NCI-H2107 (cell line): ENCODE measurements at regions not wholly inside any gene's neighbourhood (a gene's known extent, or its start where the extent isn't known, plus 50 kb on each side); places are given as distances from the start of the nearest gene placed in this dataset.
"Not testable (repeated sequence)": the region's sequence is repeated elsewhere in the genome, so short reads cannot be mapped to it uniquely, and the experiment has no call there.

Experiments
- DNase-seq: peaks from one replicate; lab custom pipeline; 2025; lab: John Stamatoyannopoulos, UW

DNA sequence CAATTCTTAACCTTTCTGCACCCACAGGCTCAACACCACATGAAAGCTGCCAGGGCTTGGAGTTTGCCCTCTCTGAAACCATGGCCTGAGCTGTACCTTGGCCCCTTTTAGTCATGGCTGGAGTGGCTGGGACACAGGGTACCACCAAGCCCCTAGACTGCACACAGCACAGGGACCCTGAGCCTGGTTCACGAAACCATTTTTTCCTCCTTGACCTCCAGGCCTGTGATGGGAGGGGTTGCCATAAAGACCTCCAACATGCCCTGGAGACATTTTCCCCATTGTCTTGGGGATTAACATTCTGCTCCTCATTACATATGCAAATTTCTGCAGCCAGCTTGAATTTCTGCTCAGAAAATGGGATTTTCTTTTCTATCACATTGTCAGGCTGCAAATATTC lies 113.4 kb downstream of the XPNPEP1 start:
- not testable (repeated sequence) for DNase-seq

DNA sequence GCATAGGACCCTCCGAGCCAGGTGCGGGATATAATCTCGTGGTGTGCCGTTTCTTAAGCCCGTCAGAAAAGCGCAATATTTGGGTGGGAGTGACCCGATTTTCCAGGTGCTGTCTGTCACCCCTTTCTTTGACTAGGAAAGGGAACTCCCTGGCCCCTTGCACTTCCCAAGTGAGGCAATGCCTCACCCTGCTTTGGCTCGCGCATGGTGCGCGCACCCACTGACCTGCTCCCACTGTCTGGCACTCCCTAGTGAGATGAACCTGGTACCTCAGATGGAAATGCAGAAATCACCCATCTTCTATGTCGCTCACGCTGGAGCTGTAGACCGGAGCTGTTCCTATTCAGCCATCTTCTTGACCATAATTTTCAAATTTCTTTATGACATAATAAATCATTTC lies 122.1 kb downstream of the XPNPEP1 start:
- DNase-seq: not testable (repeated sequence)

DNA sequence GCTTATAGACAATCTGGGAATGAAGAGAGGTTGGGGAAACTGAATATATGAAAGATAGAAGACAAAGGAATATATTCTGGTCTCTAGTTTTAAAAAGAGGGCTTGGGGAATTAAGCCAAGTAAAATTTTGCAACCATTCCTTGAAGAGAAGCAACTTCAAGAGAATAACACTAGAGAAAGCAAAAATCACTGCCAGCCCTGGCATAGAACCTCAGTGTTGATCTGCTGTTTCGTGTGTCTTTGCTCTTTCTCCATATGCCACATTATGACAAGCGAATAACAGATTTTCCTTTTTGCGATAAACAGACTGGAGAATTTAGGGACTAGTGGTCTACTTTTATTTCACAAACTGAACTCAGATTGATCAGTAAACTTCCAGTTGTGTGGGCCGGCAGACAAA lies 132.7 kb downstream of the XPNPEP1 start:
- DNase-seq: no peak

DNA sequence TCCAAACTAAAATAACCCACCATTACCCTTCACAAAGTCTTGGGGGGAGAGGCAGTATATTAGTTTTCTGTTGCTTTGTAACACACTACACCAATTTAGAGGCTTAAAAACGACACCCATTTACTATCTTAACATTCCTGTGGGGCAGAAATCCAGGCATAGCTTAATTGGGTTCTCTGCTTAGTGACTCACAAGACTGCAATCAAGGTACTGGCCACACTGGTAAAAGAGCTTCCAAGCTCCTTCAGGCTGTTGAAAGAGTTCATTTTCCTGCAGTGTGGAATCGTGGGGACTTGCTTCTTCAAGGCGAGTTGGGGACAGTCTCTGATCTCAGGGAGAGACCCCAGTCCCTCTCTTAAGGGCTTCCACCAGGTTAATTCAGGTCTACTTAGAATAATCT lies 139.1 kb downstream of the XPNPEP1 start:
- DNase-seq: no peak

DNA sequence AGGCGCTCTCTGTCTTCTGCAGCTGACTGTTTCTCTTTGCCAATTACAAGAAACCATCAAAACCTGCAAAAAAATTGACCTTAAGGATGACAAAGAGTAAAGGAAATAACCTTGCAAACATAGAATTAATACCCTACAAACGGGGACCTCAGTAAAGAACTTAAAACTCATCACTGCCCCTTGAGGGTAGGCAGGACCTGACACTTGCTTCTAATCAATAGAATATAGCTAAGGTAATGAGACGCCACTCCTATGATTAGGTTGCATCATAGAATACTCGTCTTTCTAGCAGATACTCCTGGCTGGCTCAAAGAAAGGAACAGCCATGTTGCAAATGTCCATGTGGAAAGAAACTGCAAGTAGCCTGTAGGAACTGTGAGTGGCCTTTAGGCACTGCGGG lies 140.0 kb downstream of the XPNPEP1 start:
- DNase-seq: no peak

DNA sequence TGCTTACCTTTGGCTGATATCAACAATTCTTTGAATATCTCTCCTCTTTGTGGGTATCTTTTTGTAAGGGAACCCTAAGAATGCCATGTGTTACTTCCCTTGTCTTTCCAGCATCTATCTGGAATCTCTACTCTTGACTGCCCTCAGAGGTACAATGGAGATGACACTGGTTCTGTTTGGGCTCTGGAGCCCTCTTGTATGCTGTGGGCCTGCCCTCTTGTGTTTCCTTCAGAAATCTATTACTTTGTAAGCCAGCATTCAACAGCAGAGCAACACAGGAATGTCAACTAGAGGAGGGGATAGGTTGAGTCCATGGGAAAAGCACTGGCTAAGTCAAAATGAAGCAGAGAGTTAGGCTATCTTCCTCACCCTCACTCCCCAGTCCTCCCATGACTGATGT lies 142.3 kb downstream of the XPNPEP1 start:
- no peak for DNase-seq

DNA sequence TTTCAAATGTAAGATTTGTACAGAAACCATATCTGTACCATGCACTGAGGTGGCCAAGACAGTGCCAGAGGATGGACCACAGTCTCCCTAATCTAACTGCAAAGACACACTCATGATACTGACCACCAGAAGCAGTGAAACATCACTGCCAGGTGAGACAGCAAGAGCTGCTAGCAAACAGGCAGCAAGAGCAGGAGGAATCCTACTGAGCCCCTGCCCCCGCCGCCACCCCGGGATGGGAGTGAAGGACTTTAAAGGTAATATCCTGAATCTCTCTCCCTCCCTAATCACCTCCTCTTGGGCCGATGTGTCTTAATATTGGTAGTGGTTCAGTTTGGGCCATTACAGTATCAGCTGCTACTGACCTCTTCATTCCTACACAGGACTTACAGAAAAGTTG lies 144.3 kb downstream of the XPNPEP1 start:
- no peak for DNase-seq

DNA sequence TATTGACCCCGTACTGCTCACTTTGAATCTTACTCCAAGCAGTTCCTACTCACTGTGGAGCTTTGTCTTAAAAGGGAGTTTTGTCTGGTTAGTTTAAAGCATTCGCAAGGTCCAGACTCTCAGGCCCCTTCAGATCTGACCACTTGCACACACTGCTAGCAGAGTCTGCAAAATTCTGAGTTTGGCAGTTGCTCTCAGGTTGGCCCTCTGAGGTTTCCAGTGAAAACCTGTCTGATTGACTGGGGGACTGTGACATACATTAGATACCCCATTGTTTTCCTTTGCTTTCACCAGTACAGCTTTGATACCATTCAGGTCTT lies 149.2 kb downstream of the XPNPEP1 start:
- DNase-seq: no peak

DNA sequence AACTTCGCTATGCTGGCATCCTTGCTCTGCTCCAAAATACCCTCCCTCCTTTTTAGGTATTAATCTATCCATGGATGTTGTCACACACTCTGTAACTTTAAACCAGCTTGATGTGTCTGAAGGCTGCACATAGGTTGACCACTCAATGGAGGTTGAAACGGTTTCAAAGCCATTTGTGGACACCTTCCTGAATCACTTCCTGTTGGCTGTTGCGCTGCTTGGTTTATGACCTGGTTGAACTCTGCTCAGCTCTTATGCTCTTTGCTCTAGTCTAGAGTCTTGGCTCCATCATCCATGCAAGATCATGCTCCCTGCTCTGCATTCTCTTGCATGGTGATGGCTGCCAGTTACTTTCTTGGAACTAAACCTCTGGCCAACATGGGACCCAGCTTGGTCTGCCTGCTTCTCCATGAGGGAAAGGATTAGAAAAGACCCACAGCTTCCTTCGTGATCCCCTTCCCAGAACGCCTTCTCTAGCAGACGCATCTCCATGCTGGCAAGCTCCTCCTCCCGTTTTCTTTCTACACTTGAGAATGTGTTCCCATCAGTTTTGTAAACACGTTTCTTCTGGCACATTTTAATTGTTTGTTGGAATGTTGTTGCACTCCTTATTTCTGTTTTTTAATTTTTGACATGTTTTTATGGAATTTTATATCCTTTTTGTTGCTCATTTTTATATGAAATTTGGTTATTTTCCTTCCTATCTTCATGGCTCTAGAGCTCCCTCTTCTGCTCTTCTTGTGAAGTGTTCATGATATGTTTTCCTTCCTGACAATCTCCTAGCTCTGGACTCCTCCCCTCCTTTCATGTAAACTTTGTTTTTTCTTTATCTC lies 149.8 kb downstream of the XPNPEP1 start:
- no peak for DNase-seq

DNA sequence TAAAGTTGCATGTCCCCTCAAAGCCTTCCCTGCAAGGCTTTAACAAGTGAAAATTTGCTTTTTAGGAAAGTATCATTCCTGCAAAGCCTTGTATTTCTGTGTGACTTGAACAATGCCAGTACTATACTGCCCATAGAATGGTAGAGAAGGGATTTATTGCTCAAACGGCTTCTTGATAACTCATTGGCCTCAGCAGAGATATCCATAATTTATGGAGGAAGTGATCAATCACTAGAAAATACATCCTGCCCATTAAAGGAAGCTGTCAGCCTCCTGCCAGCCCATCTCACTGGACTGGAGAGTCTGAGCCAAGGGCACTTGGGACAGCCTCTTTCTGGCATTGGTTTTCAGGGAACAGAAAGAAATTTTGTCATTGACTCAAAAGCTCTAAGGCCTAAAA lies 152.6 kb downstream of the XPNPEP1 start:
- DNase-seq: no peak

DNA sequence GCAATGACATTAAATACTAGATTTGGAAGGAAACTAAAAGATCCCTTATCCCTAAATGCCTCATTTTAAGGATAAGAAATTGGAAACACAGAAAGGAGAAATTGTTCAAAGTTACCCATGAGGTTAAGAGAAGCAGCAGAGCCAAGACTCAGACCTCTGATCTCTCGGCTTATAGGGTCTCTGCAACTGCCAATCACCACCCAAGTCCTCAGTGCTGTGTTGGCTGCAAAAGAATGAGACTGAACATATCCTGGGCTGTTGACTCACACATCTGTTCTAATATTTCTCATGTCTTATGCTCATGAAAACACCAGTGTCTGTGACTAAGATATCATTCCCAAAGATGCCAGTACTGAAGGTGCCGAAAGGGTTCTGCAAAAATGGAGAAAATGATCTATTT lies 153.3 kb downstream of the XPNPEP1 start:
- no peak for DNase-seq

DNA sequence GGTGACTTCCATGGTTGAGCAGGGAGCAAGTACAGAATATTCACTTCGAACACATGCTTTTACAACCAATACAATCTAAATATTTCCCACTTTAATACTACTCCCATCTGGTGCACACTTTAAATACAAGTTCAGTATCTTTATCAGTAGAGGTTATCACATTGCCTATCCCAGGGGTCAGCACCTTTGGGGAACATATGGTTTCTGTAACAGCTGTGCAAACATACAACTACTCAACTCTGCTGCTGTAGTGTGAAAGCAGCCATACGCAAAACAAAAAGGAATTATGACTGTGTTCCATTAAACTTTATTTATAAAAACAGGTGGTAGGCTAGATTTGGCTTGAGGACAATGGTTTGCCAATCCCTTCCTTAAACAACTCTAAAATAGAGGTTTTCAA lies 157.5 kb downstream of the XPNPEP1 start:
- no peak for DNase-seq

DNA sequence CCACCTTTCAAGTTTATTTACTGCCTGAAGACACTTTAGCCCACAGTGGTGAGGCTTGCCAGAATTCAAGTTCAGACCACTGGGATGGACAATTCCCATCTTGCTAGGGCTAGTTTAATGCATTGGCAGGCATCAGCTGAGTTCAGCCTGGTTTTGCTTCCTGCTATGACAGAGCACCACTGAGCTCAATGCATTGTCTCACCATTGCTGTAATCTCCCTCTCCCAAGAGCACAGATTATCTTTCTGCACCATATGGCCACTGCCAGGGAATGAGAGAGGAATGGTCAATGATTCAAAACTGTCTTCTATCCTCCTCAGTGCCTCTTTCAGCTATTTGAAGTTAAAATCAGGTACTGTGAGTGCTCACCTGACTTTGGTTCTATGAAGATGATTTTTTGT lies 160.8 kb downstream of the XPNPEP1 start:
- no peak for DNase-seq

DNA sequence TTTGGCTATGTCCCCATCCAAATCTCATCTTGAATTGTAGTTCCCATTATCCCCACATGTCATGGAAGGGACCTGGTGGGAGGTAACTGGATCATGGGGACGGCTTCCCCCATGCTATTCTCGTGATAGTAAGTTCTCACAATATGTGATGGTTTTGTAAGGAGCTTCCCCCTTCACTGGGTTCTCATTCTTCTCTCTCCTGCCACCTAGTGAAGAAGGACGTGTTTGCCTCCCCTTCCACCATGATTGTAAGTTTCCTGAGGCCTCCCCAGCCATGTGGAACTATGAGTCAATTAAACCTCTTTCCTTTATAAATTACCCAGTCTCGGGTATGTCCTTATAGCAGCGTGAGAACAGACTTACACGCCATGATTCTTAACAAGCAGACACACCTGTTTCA lies 165.6 kb downstream of the XPNPEP1 start:
- DNase-seq: not testable (repeated sequence)

DNA sequence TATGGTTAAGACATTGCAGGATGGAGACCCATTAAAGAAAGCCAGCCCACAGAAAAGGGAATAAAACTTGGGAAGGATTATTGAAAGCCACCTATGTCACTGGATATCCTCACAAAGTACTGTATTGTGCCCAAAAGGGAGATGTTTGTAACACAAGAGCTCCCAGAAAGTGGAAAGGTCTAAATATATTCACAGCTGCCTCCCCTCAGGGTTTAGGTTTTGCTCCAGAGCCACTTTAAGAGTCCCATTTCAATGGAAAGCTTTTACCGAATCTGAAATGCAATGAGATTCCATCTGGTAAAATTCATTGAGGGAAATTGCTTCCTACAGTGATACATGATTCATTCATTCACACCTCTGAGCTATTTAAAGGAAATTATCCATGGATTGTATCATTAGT lies 176.4 kb downstream of the XPNPEP1 start:
- DNase-seq: no peak

DNA sequence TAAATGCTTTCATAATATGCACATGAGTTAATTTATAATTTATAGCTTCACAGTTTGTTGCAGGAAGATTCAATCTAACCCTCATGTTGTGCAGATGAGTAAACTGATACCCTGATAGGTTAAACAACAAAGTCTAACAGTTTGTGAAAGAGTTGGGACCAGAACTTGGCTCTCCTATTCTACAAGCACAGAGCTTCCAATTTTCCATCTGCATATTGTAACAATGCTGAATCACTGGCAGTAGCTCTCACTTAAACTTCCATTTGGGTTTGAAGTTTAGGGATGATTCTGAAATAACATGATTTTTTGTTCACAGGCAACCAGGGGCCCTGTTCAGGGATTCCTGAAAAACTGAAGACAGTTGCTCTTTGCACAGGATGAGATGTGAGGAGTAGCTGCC lies 179.3 kb downstream of the XPNPEP1 start:
- no peak for DNase-seq

DNA sequence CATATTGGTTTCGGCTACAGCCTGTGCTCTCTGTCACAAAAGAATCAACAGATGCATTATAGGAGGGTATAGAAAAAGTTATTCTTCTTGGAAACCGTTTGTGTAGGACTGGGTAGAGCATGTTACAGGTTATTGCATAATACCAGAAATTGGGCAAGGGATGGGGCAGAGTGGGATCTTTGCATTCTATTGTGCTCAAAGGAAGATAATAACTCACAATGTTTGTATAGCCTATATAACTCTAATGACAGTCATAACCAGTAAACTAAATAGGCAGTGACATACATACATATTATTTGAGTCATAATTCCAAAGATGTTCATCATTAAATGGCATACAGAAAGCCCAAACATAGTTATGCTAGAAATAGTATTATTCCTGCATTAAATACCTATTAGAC lies 179.7 kb downstream of the XPNPEP1 start:
- DNase-seq: no peak

DNA sequence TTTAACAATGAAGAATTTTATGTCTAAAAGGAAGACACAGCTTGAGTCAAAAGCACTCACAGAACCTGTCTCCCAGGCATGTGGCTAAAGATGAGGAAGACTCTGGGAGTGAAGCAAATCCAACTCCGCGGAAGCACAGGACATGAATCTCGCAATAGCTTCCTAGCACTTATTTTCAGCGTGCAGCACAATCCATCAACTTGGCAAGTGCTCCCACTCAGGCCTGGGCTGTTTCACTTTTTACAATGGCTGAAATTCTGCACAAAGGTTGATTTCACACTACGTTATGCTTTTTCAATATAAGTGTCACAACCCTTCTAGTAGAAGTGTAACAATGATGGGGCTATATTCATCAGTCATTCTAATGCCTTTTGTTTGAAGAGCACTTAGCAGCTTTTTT lies 180.2 kb downstream of the XPNPEP1 start:
- no peak for DNase-seq

DNA sequence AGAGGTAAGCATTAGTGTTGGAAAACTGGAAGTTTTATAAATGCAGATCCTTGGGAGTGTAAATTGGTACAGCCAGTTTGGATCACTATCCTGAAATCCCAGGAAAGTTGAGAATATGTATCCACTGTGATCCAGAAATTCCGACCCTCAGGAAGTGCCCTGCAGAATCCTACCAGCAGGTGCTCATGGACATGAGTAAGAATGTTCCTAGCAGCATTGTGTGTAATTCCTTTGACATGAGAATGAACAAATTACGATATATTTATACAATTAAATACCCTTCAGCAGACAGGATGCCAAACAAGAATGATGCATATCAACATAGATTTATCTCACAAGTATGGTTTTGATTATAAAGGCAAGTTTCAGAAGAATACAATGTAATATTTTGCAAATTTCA lies 181.6 kb downstream of the XPNPEP1 start:
- no peak for DNase-seq

DNA sequence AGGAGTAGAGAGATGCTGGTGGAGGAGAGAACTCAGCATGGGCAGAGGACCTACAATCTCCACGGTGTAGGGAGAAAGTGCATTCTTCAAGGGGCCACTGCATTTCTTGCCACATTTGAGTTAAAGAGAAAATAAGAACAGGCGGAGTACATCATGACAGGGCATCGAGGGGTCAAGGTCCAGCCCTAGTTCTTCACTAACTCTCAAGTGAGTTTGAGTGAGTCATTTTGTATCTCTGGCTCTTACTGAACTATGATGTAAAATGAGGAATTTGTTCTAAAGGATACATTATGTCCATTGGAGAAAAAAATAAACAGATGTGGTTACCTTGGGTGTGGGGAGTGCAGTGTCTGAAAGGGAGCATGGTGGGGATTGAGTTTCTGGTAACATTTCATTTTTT lies 182.9 kb downstream of the XPNPEP1 start:
- DNase-seq: no peak

DNA sequence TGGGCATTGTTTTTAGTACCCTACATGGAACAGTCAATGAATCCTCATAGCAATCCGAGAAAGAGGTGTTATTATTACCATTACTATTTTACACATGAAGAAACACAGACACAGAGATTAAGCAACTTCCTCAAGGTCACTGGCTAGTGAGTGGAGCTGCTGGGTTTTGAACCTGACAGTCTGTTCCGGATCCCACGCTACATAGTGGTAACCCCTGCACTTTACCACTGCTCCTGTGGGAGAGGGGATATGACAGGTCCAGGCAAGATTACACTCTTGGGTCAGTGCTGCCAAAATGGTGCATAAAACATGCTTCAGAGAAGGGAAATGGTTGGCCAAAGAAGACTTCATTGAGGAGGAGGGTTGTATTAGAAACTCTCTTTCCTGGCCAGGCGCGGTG lies 185.7 kb downstream of the XPNPEP1 start:
- DNase-seq: no peak

DNA sequence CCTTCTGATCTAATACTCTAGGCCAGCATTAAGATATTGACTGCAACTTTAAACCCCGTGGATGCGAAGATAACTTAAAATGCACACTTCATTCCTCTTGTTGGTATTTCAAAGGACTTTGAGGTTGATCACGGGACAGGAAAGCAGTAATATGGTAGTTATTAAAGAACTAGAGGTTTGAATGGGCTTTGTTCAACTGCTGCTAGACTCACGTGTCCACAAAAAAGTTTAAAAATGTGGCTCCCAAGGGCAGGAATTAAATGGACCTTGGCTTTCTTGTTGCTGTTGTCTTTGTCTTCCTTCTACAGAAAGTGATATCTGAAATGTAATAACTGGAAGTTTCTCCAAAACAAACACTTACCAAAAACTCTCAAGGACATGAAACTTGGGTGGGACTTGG lies 186.3 kb downstream of the XPNPEP1 start:
- no peak for DNase-seq

DNA sequence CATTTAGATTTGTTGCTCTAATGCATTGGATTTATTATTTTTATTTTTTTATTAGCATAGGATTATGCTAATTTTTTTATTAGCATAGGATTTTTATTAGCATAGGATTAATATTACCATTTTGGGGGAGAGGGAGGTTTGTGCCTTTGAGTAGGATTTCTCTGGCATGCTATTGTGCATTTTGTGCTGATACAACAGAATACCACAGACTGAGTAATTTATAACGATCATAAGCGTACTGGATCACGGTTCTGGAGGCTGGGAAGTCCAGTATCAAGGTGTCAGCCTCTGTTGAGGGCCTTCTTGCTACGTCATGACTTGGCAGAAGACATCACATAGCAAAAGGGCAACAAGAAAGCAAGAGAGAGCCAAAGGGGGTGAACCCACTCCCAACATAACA lies 187.5 kb downstream of the XPNPEP1 start:
- no peak for DNase-seq

DNA sequence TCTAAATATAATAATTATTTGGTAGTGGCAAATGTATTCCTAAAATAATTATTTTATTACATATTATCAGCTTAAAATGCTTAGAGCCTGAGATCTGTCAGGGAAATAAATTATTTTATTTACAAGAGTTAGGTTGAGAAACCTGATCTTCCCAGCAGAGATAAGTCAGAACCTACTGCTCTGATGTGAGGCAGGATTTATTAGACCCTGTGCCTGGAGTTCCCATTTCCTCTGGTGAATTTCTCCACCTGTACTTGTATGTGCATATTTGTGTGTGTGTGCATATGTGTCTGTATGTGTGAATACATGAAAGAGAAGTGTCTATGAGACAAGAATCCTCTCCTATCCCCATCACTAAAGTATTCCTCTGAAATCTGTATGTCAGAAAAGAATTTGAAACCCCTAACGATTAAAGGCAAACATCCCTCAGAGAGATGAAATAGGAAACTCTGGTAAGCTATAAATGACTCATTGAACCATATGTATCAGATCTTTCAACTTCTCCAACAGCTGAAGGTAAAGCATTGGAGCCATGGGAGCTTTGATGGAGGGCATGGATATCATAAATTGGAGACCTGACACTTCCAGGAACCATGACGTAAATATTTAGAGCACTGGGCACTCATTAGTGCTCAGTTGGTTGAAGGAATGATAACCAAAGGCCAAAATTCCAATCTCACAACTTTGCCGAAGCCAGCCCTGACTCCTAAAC lies 190.9 kb downstream of the XPNPEP1 start:
- DNase-seq: no peak
